ENCODE measurements at regions not wholly inside any gene's neighbourhood (a gene's known extent, or its start where the extent isn't known, plus 50 kb on each side); places are given as distances from the start of the nearest gene placed in this dataset.

DNA sequence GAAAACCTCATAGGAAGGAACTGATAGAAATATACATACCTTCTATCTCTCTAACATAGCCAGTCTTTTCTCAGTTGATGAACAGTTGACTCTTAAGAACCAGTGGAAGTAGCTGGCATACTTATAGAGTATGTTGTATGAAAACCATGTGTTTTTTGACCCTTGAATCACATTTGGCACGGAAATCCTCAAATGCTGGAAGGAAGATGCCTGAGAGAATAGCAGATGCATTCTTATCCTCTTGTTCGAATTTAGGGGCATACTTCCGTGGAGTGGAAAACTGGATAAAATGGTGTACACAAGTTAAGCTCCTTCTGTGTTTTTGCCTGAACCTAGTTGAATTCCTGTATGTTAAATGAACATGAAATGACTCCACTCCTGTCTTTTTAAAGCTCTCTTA, 145.5 kb downstream of the PCDH7 start:
- TF ChIP-seq EP300 (IDR thresholded peaks at IDR 0.05) (no peak), POLR2AphosphoS5 (IDR thresholded peaks at IDR 0.05) (no peak)
- TF ChIP-seq, protein P1, sequence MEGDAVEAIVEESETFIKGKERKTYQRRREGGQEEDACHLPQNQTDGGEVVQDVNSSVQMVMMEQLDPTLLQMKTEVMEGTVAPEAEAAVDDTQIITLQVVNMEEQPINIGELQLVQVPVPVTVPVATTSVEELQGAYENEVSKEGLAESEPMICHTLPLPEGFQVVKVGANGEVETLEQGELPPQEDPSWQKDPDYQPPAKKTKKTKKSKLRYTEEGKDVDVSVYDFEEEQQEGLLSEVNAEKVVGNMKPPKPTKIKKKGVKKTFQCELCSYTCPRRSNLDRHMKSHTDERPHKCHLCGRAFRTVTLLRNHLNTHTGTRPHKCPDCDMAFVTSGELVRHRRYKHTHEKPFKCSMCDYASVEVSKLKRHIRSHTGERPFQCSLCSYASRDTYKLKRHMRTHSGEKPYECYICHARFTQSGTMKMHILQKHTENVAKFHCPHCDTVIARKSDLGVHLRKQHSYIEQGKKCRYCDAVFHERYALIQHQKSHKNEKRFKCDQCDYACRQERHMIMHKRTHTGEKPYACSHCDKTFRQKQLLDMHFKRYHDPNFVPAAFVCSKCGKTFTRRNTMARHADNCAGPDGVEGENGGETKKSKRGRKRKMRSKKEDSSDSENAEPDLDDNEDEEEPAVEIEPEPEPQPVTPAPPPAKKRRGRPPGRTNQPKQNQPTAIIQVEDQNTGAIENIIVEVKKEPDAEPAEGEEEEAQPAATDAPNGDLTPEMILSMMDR (IDR thresholded peaks at IDR 0.05): no peak

Data from stomach (tissue), 4 donors.